NOMO-1 (cell line): ENCODE measurements at regions not wholly inside any gene's neighbourhood (a gene's known extent, or its start where the extent isn't known, plus 50 kb on each side); places are given as distances from the start of the nearest gene placed in this dataset.
"Not testable (repeated sequence)": the region's sequence is repeated elsewhere in the genome, so short reads cannot be mapped to it uniquely, and the experiment has no call there.

ENCODE experiments used
- DNase-seq, 2 experiments: peaks; one replicate each; lab custom pipeline; 2025; ENCODE audit not compliant: unreplicated experiment in 2 of 2; lab: John Stamatoyannopoulos, UW

GRCh38 chr4:82301390-82301789 lies 72.4 kb downstream of the HNRNPD start:
- not testable (repeated sequence) for DNase-seq

GRCh38 chr4:82293304-82293703 lies 80.5 kb downstream of the HNRNPD start:
- peak; percentile 63 to 94 for DNase-seq

- DNase-seq, result peak in 1 of 2 experiments; percentile 21
These were observed 86.1 kb downstream of the HNRNPD start for GRCh38 chr4:82287720-82288119.

GRCh38 chr4:82284858-82285805 lies 88.7 kb downstream of the HNRNPD start:
- peak; percentile 96 to 99 for DNase-seq

GRCh38 chr4:82284475-82284857 lies 89.3 kb downstream of the HNRNPD start:
- no peak for DNase-seq

- DNase-seq, result no peak
These were observed 90.9 kb downstream of the HNRNPD start for GRCh38 chr4:82282875-82283274.

GRCh38 chr4:82279550-82279949 lies 94.2 kb downstream of the HNRNPD start:
- DNase-seq, result not testable (repeated sequence)

GRCh38 chr4:82276332-82276640 lies 97.5 kb downstream of the HNRNPD start:
- DNase-seq, result no peak

- DNase-seq, result no peak
These were observed 98.1 kb downstream of the HNRNPD start for GRCh38 chr4:82275431-82276331.

GRCh38 chr4:82274700-82275099 lies 99.1 kb downstream of the HNRNPD start:
- DNase-seq, result not testable (repeated sequence)

GRCh38 chr4:82272523-82272922 lies 101.3 kb downstream of the HNRNPD start:
- not testable (repeated sequence) for DNase-seq

GRCh38 chr4:82271915-82272480 lies 101.8 kb downstream of the HNRNPD start:
- DNase-seq, result not testable (repeated sequence)

GRCh38 chr4:82268826-82269193 lies 105.0 kb downstream of the HNRNPD start:
- DNase-seq, result no peak

- peak; percentile 52 to 78 for DNase-seq
These were observed 105.6 kb downstream of the HNRNPD start for GRCh38 chr4:82268050-82268825.

GRCh38 chr4:82267506-82267905 lies 106.3 kb downstream of the HNRNPD start:
- DNase-seq, result no peak

GRCh38 chr4:82266345-82266744 lies 107.4 kb downstream of the HNRNPD start:
- no peak for DNase-seq

- DNase-seq, result peak in 1 of 2 experiments; percentile 30
These were observed 112.7 kb downstream of the HNRNPD start for GRCh38 chr4:82261084-82261483.

GRCh38 chr4:82260632-82261031 lies 113.2 kb downstream of the HNRNPD start:
- DNase-seq, result no peak

- DNase-seq, result peak; percentile 9 to 50
These were observed 117.1 kb downstream of the HNRNPD start for GRCh38 chr4:82256718-82257117.

- DNase-seq, result no peak
These were observed 118.1 kb downstream of the HNRNPD start for GRCh38 chr4:82255657-82256056.
